Activated CD8-positive, alpha-beta memory T cell treated with anti-CD3 and anti-CD28 coated beads, Interleukin-2, amount 50 U/mL, for 4 hours (primary cell): ENCODE measurements at regions not wholly inside any gene's neighbourhood (a gene's known extent, or its start where the extent isn't known, plus 50 kb on each side); places are given as distances from the start of the nearest gene placed in this dataset.
"Not testable (repeated sequence)": the region's sequence is repeated elsewhere in the genome, so short reads cannot be mapped to it uniquely, and the experiment has no call there.

Experiments used
- DNase-seq: peaks from one replicate; pipeline ENCODE4 v3.0.0-alpha.2; 2020

GRCh38 chrX:20711366-20711765, 444.7 kb upstream of the RPS6KA3 start:
- no peak for DNase-seq

- DNase-seq = no peak
Measured at GRCh38 chrX:20693078-20693477, 426.4 kb upstream of the RPS6KA3 start.

- no peak for DNase-seq
Measured at GRCh38 chrX:20686256-20686655, 419.5 kb upstream of the RPS6KA3 start.

- DNase-seq = no peak
Measured at GRCh38 chrX:20685652-20686051, 418.9 kb upstream of the RPS6KA3 start.

GRCh38 chrX:20681683-20682082, 415.0 kb upstream of the RPS6KA3 start:
- no peak for DNase-seq

- no peak for DNase-seq
Measured at GRCh38 chrX:20680998-20681397, 414.3 kb upstream of the RPS6KA3 start.

- DNase-seq = no peak
Measured at GRCh38 chrX:20672476-20672875, 405.8 kb upstream of the RPS6KA3 start.

GRCh38 chrX:20671746-20672145, 405.0 kb upstream of the RPS6KA3 start:
- DNase-seq = not testable (repeated sequence)

GRCh38 chrX:20670611-20671010, 403.9 kb upstream of the RPS6KA3 start:
- no peak for DNase-seq

GRCh38 chrX:20668550-20668949, 401.8 kb upstream of the RPS6KA3 start:
- no peak for DNase-seq

GRCh38 chrX:20666331-20666730, 399.6 kb upstream of the RPS6KA3 start:
- no peak for DNase-seq

GRCh38 chrX:20665481-20665880, 398.8 kb upstream of the RPS6KA3 start:
- no peak for DNase-seq

GRCh38 chrX:20664774-20665173, 398.1 kb upstream of the RPS6KA3 start:
- no peak for DNase-seq

- no peak for DNase-seq
Measured at GRCh38 chrX:20664131-20664530, 397.4 kb upstream of the RPS6KA3 start.

GRCh38 chrX:20663336-20663735, 396.6 kb upstream of the RPS6KA3 start:
- no peak for DNase-seq

- no peak for DNase-seq
Measured at GRCh38 chrX:20656721-20657120, 390.0 kb upstream of the RPS6KA3 start.

GRCh38 chrX:20654596-20655106, 387.9 kb upstream of the RPS6KA3 start:
- no peak for DNase-seq

- DNase-seq = no peak
Measured at GRCh38 chrX:20653070-20653469, 386.4 kb upstream of the RPS6KA3 start.

- no peak for DNase-seq
Measured at GRCh38 chrX:20641954-20642353, 375.2 kb upstream of the RPS6KA3 start.

GRCh38 chrX:20639115-20639514, 372.4 kb upstream of the RPS6KA3 start:
- no peak for DNase-seq

- DNase-seq = no peak
Measured at GRCh38 chrX:20637351-20637750, 370.6 kb upstream of the RPS6KA3 start.

GRCh38 chrX:20633451-20633850, 366.7 kb upstream of the RPS6KA3 start:
- no peak for DNase-seq

- no peak for DNase-seq
Measured at GRCh38 chrX:20623448-20623847, 356.7 kb upstream of the RPS6KA3 start.

- no peak for DNase-seq
Measured at GRCh38 chrX:20620306-20620705, 353.6 kb upstream of the RPS6KA3 start.

- no peak for DNase-seq
Measured at GRCh38 chrX:20609916-20610415, 343.3 kb upstream of the RPS6KA3 start.

GRCh38 chrX:20606831-20607230, 340.1 kb upstream of the RPS6KA3 start:
- no peak for DNase-seq
